ENCODE measurements at regions not wholly inside any gene's neighbourhood (a gene's known extent, or its start where the extent isn't known, plus 50 kb on each side); places are given as distances from the start of the nearest gene placed in this dataset.
"Not testable (repeated sequence)": the region's sequence is repeated elsewhere in the genome, so short reads cannot be mapped to it uniquely, and the experiment has no call there.

GRCh38 chr4:177809791-177810190 is 367.6 kb upstream of the AGA start:
- 83 to 86% methylated on average over 3 of the region's 3 CpGs for WGBS, 2 donors

DNA sequence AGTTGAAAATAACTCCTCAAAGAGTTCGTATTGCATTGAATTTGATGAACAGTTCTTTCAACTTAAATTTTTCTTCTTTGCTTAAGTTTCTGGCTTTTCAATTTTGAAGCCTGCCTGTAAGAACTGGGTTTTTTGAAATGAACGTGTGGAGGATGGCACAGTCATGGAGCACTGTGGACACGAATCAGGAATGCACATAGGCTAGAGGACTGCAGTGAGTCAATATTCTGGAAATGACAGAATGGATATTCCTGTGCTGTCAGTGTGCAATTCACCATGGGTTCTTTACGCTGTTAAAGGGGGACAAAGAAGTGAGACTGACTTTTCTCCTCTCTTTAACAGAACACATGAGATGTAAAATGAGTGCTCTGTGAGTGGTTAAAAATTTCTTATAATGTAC is 368.0 kb upstream of the AGA start:
- 73 to 85% methylated on average over 4 of the region's 4 CpGs for WGBS, 2 donors
- H3K27me3 ChIP-seq (ENCODE audit: control insufficient read depth in 3 of 3, insufficient read depth in 3 of 3, low read length in 2 of 3) = no peaks in the 10 kb centered on the region

More at GRCh38 chr4:177809791-177810190, 367.6 kb upstream of the AGA start:
- H3K36me3 ChIP-seq (ENCODE audit: control insufficient read depth in 4 of 4, insufficient read depth in 4 of 4, low read length in 4 of 4) = no peaks in the 10 kb centered on the region
- H3K4me1 ChIP-seq (ENCODE audit: control insufficient read depth in 5 of 5, insufficient read depth in 5 of 5, low read length in 5 of 5) = no peaks in the 10 kb centered on the region
- peak in 2 of 3 donors; percentile 22 to 28 for DNase-seq
- no peak overlapping the region for H3K27ac ChIP-seq (ENCODE audit: low read depth in 1 of 2, low read length in 1 of 2)
- H3K27me3 ChIP-seq (ENCODE audit: control insufficient read depth in 3 of 3, insufficient read depth in 3 of 3, low read length in 2 of 3) = no peaks in the 10 kb centered on the region
- no peaks in the 10 kb centered on the region for H3K9me3 ChIP-seq (ENCODE audit: control insufficient read depth in 4 of 4, insufficient read depth in 3 of 4, low read length in 3 of 4)
- no peak overlapping the region for H3K4me3 ChIP-seq
- no peak for ATAC-seq (ENCODE audit: insufficient read depth, low FRiP score)
- no peak overlapping the region for H3K9ac ChIP-seq (ENCODE audit: insufficient read depth in 1 of 2, low read length in 2 of 2)
- TF ChIP-seq CTCF (IDR thresholded peaks at IDR 0.05; ENCODE audit: control extremely low read depth, extremely low read depth) = no peak

DNA sequence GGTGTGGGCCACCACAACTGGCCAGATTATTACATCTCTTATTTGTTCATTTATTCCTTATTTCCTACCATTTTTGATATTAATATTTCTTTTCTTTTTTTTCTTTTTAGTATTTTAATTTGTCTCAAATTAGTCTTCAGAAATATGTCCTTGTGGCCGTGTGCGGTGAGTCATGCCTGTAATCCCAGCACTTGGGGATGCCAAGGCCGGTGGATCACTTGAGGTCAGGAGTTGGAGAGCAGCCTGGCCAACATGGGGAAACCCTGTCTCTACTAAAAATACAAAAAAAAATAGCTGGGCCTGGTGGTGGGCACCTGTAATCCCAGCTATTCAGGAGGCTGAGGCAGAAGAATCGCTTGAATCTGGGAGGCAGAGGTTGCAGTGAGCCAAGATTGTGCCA is 376.2 kb upstream of the AGA start:
- DNase-seq; ATAC-seq (ENCODE audit: insufficient read depth, low FRiP score): not testable (repeated sequence)
- 93 to 95% methylated on average over 4 of the region's 4 CpGs for WGBS, 2 donors

More for the DNA sequence above, 368.0 kb upstream of the AGA start:
- TF ChIP-seq CTCF (IDR thresholded peaks at IDR 0.05; ENCODE audit: control extremely low read depth, extremely low read depth) = no peak
- Histone ChIP-seq H3K4me1 (ENCODE audit: control insufficient read depth in 5 of 5, insufficient read depth in 5 of 5, low read length in 5 of 5) (no peaks in the 10 kb centered on the region), H3K9ac (ENCODE audit: insufficient read depth in 1 of 2, low read length in 2 of 2) (no peak overlapping the region), H3K9me3 (ENCODE audit: control insufficient read depth in 4 of 4, insufficient read depth in 3 of 4, low read length in 3 of 4) (no peaks in the 10 kb centered on the region), H3K36me3 (ENCODE audit: control insufficient read depth in 4 of 4, insufficient read depth in 4 of 4, low read length in 4 of 4) (no peaks in the 10 kb centered on the region), H3K27ac (ENCODE audit: low read depth in 1 of 2, low read length in 1 of 2) (no peak overlapping the region), H3K4me3 (no peak overlapping the region)
- DNase-seq (peak in 1 of 3 donors; percentile 6), ATAC-seq (ENCODE audit: insufficient read depth, low FRiP score) (no peak)

GRCh38 chr4:177826973-177827372 is 384.7 kb upstream of the AGA start:
- Histone ChIP-seq H3K27ac (ENCODE audit: low read depth in 1 of 2, low read length in 1 of 2) (no peak overlapping the region), H3K9ac (ENCODE audit: insufficient read depth in 1 of 2, low read length in 2 of 2) (no peak overlapping the region), H3K4me1 (ENCODE audit: control insufficient read depth in 5 of 5, insufficient read depth in 5 of 5, low read length in 5 of 5) (no peaks in the 10 kb centered on the region), H3K27me3 (ENCODE audit: control insufficient read depth in 3 of 3, insufficient read depth in 3 of 3, low read length in 2 of 3) (no peaks in the 10 kb centered on the region), H3K36me3 (ENCODE audit: control insufficient read depth in 4 of 4, insufficient read depth in 4 of 4, low read length in 4 of 4) (no peaks in the 10 kb centered on the region), H3K4me3 (no peak overlapping the region), H3K9me3 (ENCODE audit: control insufficient read depth in 4 of 4, insufficient read depth in 3 of 4, low read length in 3 of 4) (peaks cover 0 to 2% (median 0%) of the 10 kb centered on the region in 4 donors)
- TF ChIP-seq CTCF (IDR thresholded peaks at IDR 0.05; ENCODE audit: control extremely low read depth, extremely low read depth) = no peak
- 33 to 50% methylated on average over 1 of the region's 1 CpG for WGBS, 2 donors
- DNase-seq (no peak), ATAC-seq (ENCODE audit: insufficient read depth, low FRiP score) (no peak)

More for the DNA sequence above, 376.2 kb upstream of the AGA start:
- not testable (repeated sequence) for H3K4me3 ChIP-seq; H3K4me1 ChIP-seq (ENCODE audit: control insufficient read depth in 5 of 5, insufficient read depth in 5 of 5, low read length in 5 of 5); H3K36me3 ChIP-seq (ENCODE audit: control insufficient read depth in 4 of 4, insufficient read depth in 4 of 4, low read length in 4 of 4); H3K9ac ChIP-seq (ENCODE audit: insufficient read depth in 1 of 2, low read length in 2 of 2); H3K9me3 ChIP-seq (ENCODE audit: control insufficient read depth in 4 of 4, insufficient read depth in 3 of 4, low read length in 3 of 4); H3K27ac ChIP-seq (ENCODE audit: low read depth in 1 of 2, low read length in 1 of 2); H3K27me3 ChIP-seq (ENCODE audit: control insufficient read depth in 3 of 3, insufficient read depth in 3 of 3, low read length in 2 of 3)
